WTC11 (cell line): ENCODE measurements at regions not wholly inside any gene's neighbourhood (a gene's known extent, or its start where the extent isn't known, plus 50 kb on each side); places are given as distances from the start of the nearest gene placed in this dataset.

Experiments used
- ATAC-seq: fragments of 200-7000 bp; cut with Tn5 transposase; 2 replicates; pipeline ENCODE4 v1.10.0; 2021; ENCODE audit warnings: mild to moderate bottlenecking, moderate library complexity
- CTCF ChIA-PET: fragments of 300-600 bp; sonication (Branson Sonifier 250); formaldehyde crosslinking; loops from one replicate; lab custom pipeline; 2021; ENCODE audit warnings: antibody characterized with exemption; lab: Charles Lee
- POLR2A ChIA-PET: fragments of 350-600 bp; sonication (Branson Sonifier 250); formaldehyde crosslinking; loops from one replicate; lab custom pipeline; 2021; ENCODE audit warnings: antibody characterized with exemption; lab: Charles Lee
- DNase-seq: peaks from one replicate; pipeline ENCODE4 v3.0.0; 2021; ENCODE audit warnings: low spot score
- H3K27ac Mint-ChIP-seq: 2 replicates; pipeline ENCODE4 v1.8.0; 2021; ENCODE audit warnings: mixed read lengths
- H3K27me3 Mint-ChIP-seq: 2 replicates; pipeline ENCODE4 v1.8.0; 2021; ENCODE audit warnings: low read depth, mild to moderate bottlenecking, moderate library complexity, mixed read lengths
- H3K36me3 Mint-ChIP-seq: 2 replicates; pipeline ENCODE4 v1.8.0; 2021; ENCODE audit warnings: mixed read lengths
- H3K4me1 Mint-ChIP-seq: 2 replicates; pipeline ENCODE4 v1.8.0; 2022; ENCODE audit warnings: mixed read lengths
- H3K4me3 Mint-ChIP-seq: 2 replicates; pipeline ENCODE4 v1.8.0; 2021; ENCODE audit warnings: mild to moderate bottlenecking, moderate library complexity, mixed read lengths
- H3K9me3 Mint-ChIP-seq: 2 replicates; pipeline ENCODE4 v1.8.0; 2021; ENCODE audit warnings: mixed read lengths
- ATF1 ChIP-seq: sonication (generic); formaldehyde crosslinking; IDR thresholded peaks from 2 replicates; pipeline ENCODE4 v1.8.1; 2023; ENCODE audit warnings: mild to moderate bottlenecking, moderate library complexity, missing genetic modification reagents
- ESRRA ChIP-seq: sonication (generic); formaldehyde crosslinking; IDR thresholded peaks from 2 replicates; pipeline ENCODE4 v1.8.1; 2022; ENCODE audit warnings: mild to moderate bottlenecking, missing genetic modification reagents, borderline replicate concordance
- FOXJ3 ChIP-seq: sonication (generic); formaldehyde crosslinking; IDR thresholded peaks from 2 replicates; pipeline ENCODE4 v1.9.0; 2021; ENCODE audit warnings: missing genetic modification reagents, mild to moderate bottlenecking, borderline replicate concordance
- FOXP1 ChIP-seq: sonication (generic); formaldehyde crosslinking; IDR thresholded peaks from 2 replicates; pipeline ENCODE4 v1.8.0; 2022; ENCODE audit warnings: missing genetic modification reagents, mild to moderate bottlenecking, moderate library complexity, borderline replicate concordance
- HMGA2 ChIP-seq: fragments of 250-450 bp; sonication (Bioruptor Pico); IDR thresholded peaks from 2 replicates; pipeline ENCODE4 v1.4.0; 2021; ENCODE audit warnings: mild to moderate bottlenecking, moderate library complexity
- IRF2 ChIP-seq: sonication (generic); formaldehyde crosslinking; IDR thresholded peaks from 2 replicates; pipeline ENCODE4 v1.8.0; 2022; ENCODE audit warnings: low read depth, missing genetic modification reagents, borderline replicate concordance
- KAT7 ChIP-seq: sonication (generic); formaldehyde crosslinking; IDR thresholded peaks from 2 replicates; pipeline ENCODE4 v1.8.1; 2023; ENCODE audit warnings: missing genetic modification reagents, mild to moderate bottlenecking, borderline replicate concordance
- NR2C2 ChIP-seq: sonication (generic); formaldehyde crosslinking; IDR thresholded peaks from 2 replicates; pipeline ENCODE4 v1.8.0; 2022; ENCODE audit warnings: mild to moderate bottlenecking, missing genetic modification reagents
- TP53 ChIP-seq: sonication (generic); formaldehyde crosslinking; IDR thresholded peaks from 2 replicates; pipeline ENCODE4 v1.8.1; 2023; ENCODE audit warnings: mild to moderate bottlenecking, missing genetic modification reagents
- ZNF423 ChIP-seq: fragments of 250-450 bp; sonication (Bioruptor Pico); IDR thresholded peaks from 2 replicates; pipeline ENCODE4 v2.1.2; 2022; ENCODE audit warnings: mild to moderate bottlenecking, moderate library complexity
- TF ChIP-seq, protein P1 (sequence below): sonication (generic); formaldehyde crosslinking; IDR thresholded peaks from 2 replicates; pipeline ENCODE4 v1.8.0; 2022; ENCODE audit warnings: mild to moderate bottlenecking, missing genetic modification reagents
- TF ChIP-seq, protein P2 (sequence below): sonication (generic); formaldehyde crosslinking; IDR thresholded peaks from 2 replicates; pipeline ENCODE4 v1.8.0; 2022; ENCODE audit warnings: mild to moderate bottlenecking, missing genetic modification reagents
- TF ChIP-seq, protein P3 (sequence below): sonication (generic); formaldehyde crosslinking; IDR thresholded peaks from 2 replicates; pipeline ENCODE4 v1.8.0; 2022; ENCODE audit warnings: missing genetic modification reagents
- TF ChIP-seq, protein P4 (sequence below): sonication (generic); formaldehyde crosslinking; IDR thresholded peaks from 2 replicates; pipeline ENCODE4 v1.8.1; 2022; ENCODE audit warnings: low read depth, mild to moderate bottlenecking, moderate library complexity, missing genetic modification reagents, borderline replicate concordance
- TF ChIP-seq, protein P5 (sequence below): fragments of 250-450 bp; sonication (Bioruptor Pico); IDR thresholded peaks from 2 replicates; pipeline ENCODE4 v1.9.0; 2021; ENCODE audit warnings: mild to moderate bottlenecking
- TF ChIP-seq, protein P6 (sequence below): sonication (generic); formaldehyde crosslinking; IDR thresholded peaks from 2 replicates; pipeline ENCODE4 v1.8.1; 2023; ENCODE audit warnings: mild to moderate bottlenecking, moderate library complexity, missing genetic modification reagents
- TF ChIP-seq, protein P7 (sequence below): fragments of 250-450 bp; sonication (Bioruptor Pico); IDR thresholded peaks from 2 replicates; pipeline ENCODE4 v1.9.0; 2021; ENCODE audit warnings: mild to moderate bottlenecking, borderline replicate concordance
- TF ChIP-seq, protein P8 (sequence below): sonication (generic); formaldehyde crosslinking; IDR thresholded peaks from 2 replicates; pipeline ENCODE4 v1.8.0; 2022; ENCODE audit warnings: mild to moderate bottlenecking, missing genetic modification reagents

DNA sequence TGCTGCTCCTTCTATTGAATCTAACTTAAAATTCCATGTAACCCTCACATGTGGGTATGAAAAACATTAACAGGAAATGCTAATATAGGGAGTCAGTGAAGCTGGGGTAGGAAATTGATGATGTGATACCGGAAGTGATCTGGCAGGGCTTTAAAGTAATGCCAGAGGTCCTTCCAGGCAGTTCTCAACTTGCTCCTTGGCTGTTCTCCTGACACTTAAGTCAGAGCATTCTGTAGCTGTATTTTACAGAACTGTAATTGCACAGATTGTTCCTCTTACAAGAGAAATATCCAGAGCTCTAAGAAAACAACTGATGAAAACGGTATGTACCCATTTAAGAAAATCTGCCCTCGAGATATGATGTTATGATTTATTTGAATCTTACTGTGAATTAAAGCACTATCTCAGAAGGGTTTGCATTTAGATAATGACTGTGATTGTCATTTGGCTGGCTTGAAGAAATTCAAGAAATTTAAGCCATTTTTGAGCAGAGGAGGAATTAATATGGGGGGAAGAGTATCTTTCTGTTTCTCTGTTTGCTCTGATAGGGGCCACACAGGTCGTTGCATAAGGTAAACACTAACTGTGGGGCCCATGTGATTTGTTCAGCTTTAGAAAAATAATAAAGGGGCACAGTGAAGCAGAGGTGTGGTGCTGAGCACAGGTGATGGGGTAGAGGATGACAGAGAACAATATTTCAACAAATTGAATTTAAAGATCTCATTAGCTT is 88.4 kb downstream of the BBS10 start:
- no peaks in the 10 kb centered on the region for H3K27me3 Mint-ChIP-seq
- H3K36me3 Mint-ChIP-seq = peaks cover 10% of the 10 kb centered on the region
- ATAC-seq (no peak), DNase-seq (no peak)
- CTCF ChIA-PET = no interaction called here
- H3K27ac Mint-ChIP-seq = no peak overlapping the region
- TF ChIP-seq HMGA2 (CRISPR knock-in tag) = no peak
- TF ChIP-seq TP53 (CRISPR knock-in tag) = no peak
- TF ChIP-seq, protein P1, sequence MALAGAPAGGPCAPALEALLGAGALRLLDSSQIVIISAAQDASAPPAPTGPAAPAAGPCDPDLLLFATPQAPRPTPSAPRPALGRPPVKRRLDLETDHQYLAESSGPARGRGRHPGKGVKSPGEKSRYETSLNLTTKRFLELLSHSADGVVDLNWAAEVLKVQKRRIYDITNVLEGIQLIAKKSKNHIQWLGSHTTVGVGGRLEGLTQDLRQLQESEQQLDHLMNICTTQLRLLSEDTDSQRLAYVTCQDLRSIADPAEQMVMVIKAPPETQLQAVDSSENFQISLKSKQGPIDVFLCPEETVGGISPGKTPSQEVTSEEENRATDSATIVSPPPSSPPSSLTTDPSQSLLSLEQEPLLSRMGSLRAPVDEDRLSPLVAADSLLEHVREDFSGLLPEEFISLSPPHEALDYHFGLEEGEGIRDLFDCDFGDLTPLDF = no peak
- no peak for TF ChIP-seq NR2C2
- TF ChIP-seq ESRRA (CRISPR knock-in tag) = no peak
- TF ChIP-seq, protein P2, sequence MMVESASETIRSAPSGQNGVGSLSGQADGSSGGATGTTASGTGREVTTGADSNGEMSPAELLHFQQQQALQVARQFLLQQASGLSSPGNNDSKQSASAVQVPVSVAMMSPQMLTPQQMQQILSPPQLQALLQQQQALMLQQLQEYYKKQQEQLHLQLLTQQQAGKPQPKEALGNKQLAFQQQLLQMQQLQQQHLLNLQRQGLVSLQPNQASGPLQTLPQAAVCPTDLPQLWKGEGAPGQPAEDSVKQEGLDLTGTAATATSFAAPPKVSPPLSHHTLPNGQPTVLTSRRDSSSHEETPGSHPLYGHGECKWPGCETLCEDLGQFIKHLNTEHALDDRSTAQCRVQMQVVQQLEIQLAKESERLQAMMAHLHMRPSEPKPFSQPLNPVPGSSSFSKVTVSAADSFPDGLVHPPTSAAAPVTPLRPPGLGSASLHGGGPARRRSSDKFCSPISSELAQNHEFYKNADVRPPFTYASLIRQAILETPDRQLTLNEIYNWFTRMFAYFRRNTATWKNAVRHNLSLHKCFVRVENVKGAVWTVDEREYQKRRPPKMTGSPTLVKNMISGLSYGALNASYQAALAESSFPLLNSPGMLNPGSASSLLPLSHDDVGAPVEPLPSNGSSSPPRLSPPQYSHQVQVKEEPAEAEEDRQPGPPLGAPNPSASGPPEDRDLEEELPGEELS = no peak
- TF ChIP-seq, protein P3, sequence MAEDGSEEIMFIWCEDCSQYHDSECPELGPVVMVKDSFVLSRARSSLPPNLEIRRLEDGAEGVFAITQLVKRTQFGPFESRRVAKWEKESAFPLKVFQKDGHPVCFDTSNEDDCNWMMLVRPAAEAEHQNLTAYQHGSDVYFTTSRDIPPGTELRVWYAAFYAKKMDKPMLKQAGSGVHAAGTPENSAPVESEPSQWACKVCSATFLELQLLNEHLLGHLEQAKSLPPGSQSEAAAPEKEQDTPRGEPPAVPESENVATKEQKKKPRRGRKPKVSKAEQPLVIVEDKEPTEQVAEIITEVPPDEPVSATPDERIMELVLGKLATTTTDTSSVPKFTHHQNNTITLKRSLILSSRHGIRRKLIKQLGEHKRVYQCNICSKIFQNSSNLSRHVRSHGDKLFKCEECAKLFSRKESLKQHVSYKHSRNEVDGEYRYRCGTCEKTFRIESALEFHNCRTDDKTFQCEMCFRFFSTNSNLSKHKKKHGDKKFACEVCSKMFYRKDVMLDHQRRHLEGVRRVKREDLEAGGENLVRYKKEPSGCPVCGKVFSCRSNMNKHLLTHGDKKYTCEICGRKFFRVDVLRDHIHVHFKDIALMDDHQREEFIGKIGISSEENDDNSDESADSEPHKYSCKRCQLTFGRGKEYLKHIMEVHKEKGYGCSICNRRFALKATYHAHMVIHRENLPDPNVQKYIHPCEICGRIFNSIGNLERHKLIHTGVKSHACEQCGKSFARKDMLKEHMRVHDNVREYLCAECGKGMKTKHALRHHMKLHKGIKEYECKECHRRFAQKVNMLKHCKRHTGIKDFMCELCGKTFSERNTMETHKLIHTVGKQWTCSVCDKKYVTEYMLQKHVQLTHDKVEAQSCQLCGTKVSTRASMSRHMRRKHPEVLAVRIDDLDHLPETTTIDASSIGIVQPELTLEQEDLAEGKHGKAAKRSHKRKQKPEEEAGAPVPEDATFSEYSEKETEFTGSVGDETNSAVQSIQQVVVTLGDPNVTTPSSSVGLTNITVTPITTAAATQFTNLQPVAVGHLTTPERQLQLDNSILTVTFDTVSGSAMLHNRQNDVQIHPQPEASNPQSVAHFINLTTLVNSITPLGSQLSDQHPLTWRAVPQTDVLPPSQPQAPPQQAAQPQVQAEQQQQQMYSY = no peak
- POLR2A ChIA-PET = no interaction called here
- peaks cover 28% of the 10 kb centered on the region for H3K9me3 Mint-ChIP-seq
- H3K4me1 Mint-ChIP-seq = peaks cover 18% of the 10 kb centered on the region
- H3K4me3 Mint-ChIP-seq = no peak overlapping the region

DNA sequence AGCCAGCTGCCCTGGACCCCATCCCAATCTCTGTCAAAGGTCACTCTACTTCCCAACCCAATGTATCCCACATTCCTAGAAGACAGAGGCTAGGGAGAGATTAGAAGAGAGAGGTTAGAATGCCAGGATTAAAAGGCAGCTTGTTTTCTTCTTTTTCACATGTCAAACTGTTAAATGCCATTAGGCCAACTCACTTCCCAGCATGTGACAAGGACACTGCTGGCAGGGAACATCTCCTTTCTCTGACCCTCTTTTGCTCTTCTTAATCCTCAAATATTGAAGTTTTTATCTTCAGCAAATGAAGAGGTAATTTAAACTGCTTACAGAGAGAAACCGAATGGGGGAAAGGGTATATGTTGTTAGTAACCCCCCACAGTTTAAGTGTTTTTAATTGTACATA is 89.1 kb downstream of the BBS10 start:
- H3K27ac Mint-ChIP-seq = no peak overlapping the region
- POLR2A ChIA-PET = no interaction called here
- TF ChIP-seq, protein P4, sequence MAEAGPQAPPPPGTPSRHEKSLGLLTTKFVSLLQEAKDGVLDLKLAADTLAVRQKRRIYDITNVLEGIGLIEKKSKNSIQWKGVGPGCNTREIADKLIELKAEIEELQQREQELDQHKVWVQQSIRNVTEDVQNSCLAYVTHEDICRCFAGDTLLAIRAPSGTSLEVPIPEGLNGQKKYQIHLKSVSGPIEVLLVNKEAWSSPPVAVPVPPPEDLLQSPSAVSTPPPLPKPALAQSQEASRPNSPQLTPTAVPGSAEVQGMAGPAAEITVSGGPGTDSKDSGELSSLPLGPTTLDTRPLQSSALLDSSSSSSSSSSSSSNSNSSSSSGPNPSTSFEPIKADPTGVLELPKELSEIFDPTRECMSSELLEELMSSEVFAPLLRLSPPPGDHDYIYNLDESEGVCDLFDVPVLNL (CRISPR knock-in tag) = no peak
- TF ChIP-seq, protein P5, sequence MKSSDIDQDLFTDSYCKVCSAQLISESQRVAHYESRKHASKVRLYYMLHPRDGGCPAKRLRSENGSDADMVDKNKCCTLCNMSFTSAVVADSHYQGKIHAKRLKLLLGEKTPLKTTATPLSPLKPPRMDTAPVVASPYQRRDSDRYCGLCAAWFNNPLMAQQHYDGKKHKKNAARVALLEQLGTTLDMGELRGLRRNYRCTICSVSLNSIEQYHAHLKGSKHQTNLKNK (CRISPR knock-in tag) = no peak
- TF ChIP-seq, protein P6, sequence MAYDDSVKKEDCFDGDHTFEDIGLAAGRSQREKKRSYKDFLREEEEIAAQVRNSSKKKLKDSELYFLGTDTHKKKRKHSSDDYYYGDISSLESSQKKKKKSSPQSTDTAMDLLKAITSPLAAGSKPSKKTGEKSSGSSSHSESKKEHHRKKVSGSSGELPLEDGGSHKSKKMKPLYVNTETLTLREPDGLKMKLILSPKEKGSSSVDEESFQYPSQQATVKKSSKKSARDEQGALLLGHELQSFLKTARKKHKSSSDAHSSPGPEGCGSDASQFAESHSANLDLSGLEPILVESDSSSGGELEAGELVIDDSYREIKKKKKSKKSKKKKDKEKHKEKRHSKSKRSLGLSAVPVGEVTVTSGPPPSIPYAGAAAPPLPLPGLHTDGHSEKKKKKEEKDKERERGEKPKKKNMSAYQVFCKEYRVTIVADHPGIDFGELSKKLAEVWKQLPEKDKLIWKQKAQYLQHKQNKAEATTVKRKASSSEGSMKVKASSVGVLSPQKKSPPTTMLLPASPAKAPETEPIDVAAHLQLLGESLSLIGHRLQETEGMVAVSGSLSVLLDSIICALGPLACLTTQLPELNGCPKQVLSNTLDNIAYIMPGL = no peak
- TF ChIP-seq IRF2 (no peak), FOXJ3 (CRISPR knock-in tag) (no peak), KAT7 (CRISPR knock-in tag) (no peak), FOXP1 (CRISPR knock-in tag) (no peak), ZNF423 (CRISPR knock-in tag) (no peak), ATF1 (no peak)
- TF ChIP-seq, protein P7, sequence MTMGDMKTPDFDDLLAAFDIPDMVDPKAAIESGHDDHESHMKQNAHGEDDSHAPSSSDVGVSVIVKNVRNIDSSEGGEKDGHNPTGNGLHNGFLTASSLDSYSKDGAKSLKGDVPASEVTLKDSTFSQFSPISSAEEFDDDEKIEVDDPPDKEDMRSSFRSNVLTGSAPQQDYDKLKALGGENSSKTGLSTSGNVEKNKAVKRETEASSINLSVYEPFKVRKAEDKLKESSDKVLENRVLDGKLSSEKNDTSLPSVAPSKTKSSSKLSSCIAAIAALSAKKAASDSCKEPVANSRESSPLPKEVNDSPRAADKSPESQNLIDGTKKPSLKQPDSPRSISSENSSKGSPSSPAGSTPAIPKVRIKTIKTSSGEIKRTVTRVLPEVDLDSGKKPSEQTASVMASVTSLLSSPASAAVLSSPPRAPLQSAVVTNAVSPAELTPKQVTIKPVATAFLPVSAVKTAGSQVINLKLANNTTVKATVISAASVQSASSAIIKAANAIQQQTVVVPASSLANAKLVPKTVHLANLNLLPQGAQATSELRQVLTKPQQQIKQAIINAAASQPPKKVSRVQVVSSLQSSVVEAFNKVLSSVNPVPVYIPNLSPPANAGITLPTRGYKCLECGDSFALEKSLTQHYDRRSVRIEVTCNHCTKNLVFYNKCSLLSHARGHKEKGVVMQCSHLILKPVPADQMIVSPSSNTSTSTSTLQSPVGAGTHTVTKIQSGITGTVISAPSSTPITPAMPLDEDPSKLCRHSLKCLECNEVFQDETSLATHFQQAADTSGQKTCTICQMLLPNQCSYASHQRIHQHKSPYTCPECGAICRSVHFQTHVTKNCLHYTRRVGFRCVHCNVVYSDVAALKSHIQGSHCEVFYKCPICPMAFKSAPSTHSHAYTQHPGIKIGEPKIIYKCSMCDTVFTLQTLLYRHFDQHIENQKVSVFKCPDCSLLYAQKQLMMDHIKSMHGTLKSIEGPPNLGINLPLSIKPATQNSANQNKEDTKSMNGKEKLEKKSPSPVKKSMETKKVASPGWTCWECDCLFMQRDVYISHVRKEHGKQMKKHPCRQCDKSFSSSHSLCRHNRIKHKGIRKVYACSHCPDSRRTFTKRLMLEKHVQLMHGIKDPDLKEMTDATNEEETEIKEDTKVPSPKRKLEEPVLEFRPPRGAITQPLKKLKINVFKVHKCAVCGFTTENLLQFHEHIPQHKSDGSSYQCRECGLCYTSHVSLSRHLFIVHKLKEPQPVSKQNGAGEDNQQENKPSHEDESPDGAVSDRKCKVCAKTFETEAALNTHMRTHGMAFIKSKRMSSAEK (CRISPR knock-in tag) = no peak
- TF ChIP-seq, protein P8, sequence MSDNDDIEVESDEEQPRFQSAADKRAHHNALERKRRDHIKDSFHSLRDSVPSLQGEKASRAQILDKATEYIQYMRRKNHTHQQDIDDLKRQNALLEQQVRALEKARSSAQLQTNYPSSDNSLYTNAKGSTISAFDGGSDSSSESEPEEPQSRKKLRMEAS (CRISPR knock-in tag) = no peak

More for the DNA sequence above, 89.1 kb downstream of the BBS10 start:
- Mint-ChIP-seq H3K4me3 (no peak overlapping the region), H3K36me3 (peaks cover 5% of the 10 kb centered on the region), H3K9me3 (peaks cover 23% of the 10 kb centered on the region), H3K27me3 (no peaks in the 10 kb centered on the region), H3K4me1 (peaks cover 14% of the 10 kb centered on the region)
- CTCF ChIA-PET = no interaction called here
- DNase-seq (no peak), ATAC-seq (peak; percentile 26; the same call in 1 of the 2 replicates)
